Omental fat pad (tissue), 3 donors: ENCODE measurements at regions not wholly inside any gene's neighbourhood (a gene's known extent, or its start where the extent isn't known, plus 50 kb on each side); places are given as distances from the start of the nearest gene placed in this dataset.

Experiments used
- ATAC-seq: fragments of 150-250 bp; one replicate; pipeline ENCODE4 v1.9.1; 2016; ENCODE audit warnings: mild to moderate bottlenecking, moderate library complexity; ENCODE audit not compliant: low FRiP score
- DNase-seq: peaks from one replicate; pipeline ENCODE4 v3.0.0-alpha.2; 2019; ENCODE audit warnings: low spot score
- CTCF ChIP-seq, 3 donors: fragments of 450-650 bp; IDR thresholded peaks; one replicate each; pipeline ENCODE4 v1.5.1; 2016 to 2017; ENCODE audit warnings: antibody characterized with exemption in 3 of 3, mild to moderate bottlenecking in 3 of 3, moderate library complexity in 2 of 3

GRCh38 chr17:68780596-68780995 lies 174.6 kb downstream of the ABCA8 start:
- ATAC-seq (no peak), DNase-seq (no peak)
- no peak for TF ChIP-seq CTCF (IDR thresholded peaks at IDR 0.05)

- ATAC-seq (no peak), DNase-seq (no peak)
- no peak for TF ChIP-seq CTCF (IDR thresholded peaks at IDR 0.05)
Measured at GRCh38 chr17:68778726-68779125, 176.5 kb downstream of the ABCA8 start.

GRCh38 chr17:68777856-68778694 lies 176.9 kb upstream of the FAM20A start:
- DNase-seq (no peak), ATAC-seq (no peak)
- no peak for TF ChIP-seq CTCF (IDR thresholded peaks at IDR 0.05)

- ATAC-seq = peak; percentile 33
- DNase-seq = no peak
- TF ChIP-seq CTCF (IDR thresholded peaks at IDR 0.05) = no peak
Measured at GRCh38 chr17:68777243-68777855, 176.2 kb upstream of the FAM20A start.

GRCh38 chr17:68776451-68776850 lies 175.3 kb upstream of the FAM20A start:
- no peak for TF ChIP-seq CTCF (IDR thresholded peaks at IDR 0.05)
- no peak for ATAC-seq
- DNase-seq = no peak

GRCh38 chr17:68775969-68776368 lies 174.8 kb upstream of the FAM20A start:
- no peak for DNase-seq
- TF ChIP-seq CTCF (IDR thresholded peaks at IDR 0.05) = no peak
- ATAC-seq = no peak

GRCh38 chr17:68775318-68775717 lies 174.2 kb upstream of the FAM20A start:
- DNase-seq (no peak), ATAC-seq (no peak)
- no peak for TF ChIP-seq CTCF (IDR thresholded peaks at IDR 0.05)
